ENCODE measurements at regions not wholly inside any gene's neighbourhood (a gene's known extent, or its start where the extent isn't known, plus 50 kb on each side); places are given as distances from the start of the nearest gene placed in this dataset.

- H3K27me3 ChIP-seq (ENCODE audit: control insufficient read depth in 2 of 2, insufficient read depth in 2 of 2, low read length in 2 of 2): no peaks in the 10 kb centered on the region
- FAIRE-seq (no peak), DNase-seq (ENCODE audit: low read depth, low spot score) (no peak)
- intact Hi-C loops (cut with micrococcal nuclease) (no loop called here), dilution Hi-C loops (cut with MboI; ENCODE audit: extremely low pct_ligation_motif_present, low sequenced_read_pairs) (no loop called here)
- no peak overlapping the region for H3K27ac ChIP-seq (ENCODE audit: insufficient read depth, low read depth, low read length)
- peaks cover 3% of the 10 kb centered on the region for H3K9me3 ChIP-seq (replicated peaks; ENCODE audit: control insufficient read depth, insufficient read depth, low read length)
- no peaks in the 10 kb centered on the region for H4K20me1 ChIP-seq (replicated peaks; ENCODE audit: control insufficient read depth, extremely low read depth, insufficient read depth, low read length)
- ChIA-PET POLR2A (no interaction called here), CTCF (no interaction called here)
- no peaks in the 10 kb centered on the region for H3K36me3 ChIP-seq (ENCODE audit: control insufficient read depth in 2 of 2, extremely low read depth in 1 of 2, insufficient read depth in 2 of 2, low read length in 2 of 2)
- no peaks in the 10 kb centered on the region for H3K9me1 ChIP-seq (replicated peaks; ENCODE audit: control insufficient read depth, extremely low read depth, insufficient read depth, low read length)
- TF ChIP-seq FOS (IDR thresholded peaks at IDR 0.05; ENCODE audit: borderline replicate concordance, insufficient read depth, low read length) (no peak), GATA2 (IDR thresholded peaks at IDR 0.05; ENCODE audit: insufficient read depth, insufficient read length, low read depth, low read length) (no peak), POLR2AphosphoS5 (IDR thresholded peaks at IDR 0.05; ENCODE audit: insufficient read depth, low read depth, low read length) (no peak), POLR2A (IDR thresholded peaks at IDR 0.05; ENCODE audit: low read depth, low read length) (no peak), MYC (IDR thresholded peaks at IDR 0.05; ENCODE audit: low read depth, low read length) (no peak)
- H3K9ac ChIP-seq (replicated peaks; ENCODE audit: extremely low read depth, insufficient read depth, low read length): no peak overlapping the region
- no peaks in the 10 kb centered on the region for H3K79me2 ChIP-seq (ENCODE audit: control insufficient read depth, insufficient read depth, low read length)
- no peak overlapping the region for H3K4me2 ChIP-seq (ENCODE audit: insufficient read depth, low read length)
- H2AFZ ChIP-seq (ENCODE audit: low read depth, low read length): no peak overlapping the region
- H3K4me3 ChIP-seq (replicated peaks in 1 of 3; ENCODE audit: insufficient read depth in 1 of 3, low read depth in 1 of 3, low read length in 3 of 3): no peak overlapping the region
- BruUV-seq (replicated peaks): no TSS peak
- H3K4me1 ChIP-seq (ENCODE audit: control insufficient read depth, extremely low read depth, insufficient read depth, low read length): no peaks in the 10 kb centered on the region
Measured at GRCh38 chr4:170589597-170590191, 499.9 kb upstream of the AADAT start.

- dilution Hi-C loops (cut with MboI; ENCODE audit: extremely low pct_ligation_motif_present, low sequenced_read_pairs) (no loop called here), intact Hi-C loops (cut with micrococcal nuclease) (no loop called here)
- Histone ChIP-seq H2AFZ (ENCODE audit: low read depth, low read length) (no peak overlapping the region), H3K4me3 (replicated peaks in 1 of 3; ENCODE audit: insufficient read depth in 1 of 3, low read depth in 1 of 3, low read length in 3 of 3) (no peak overlapping the region), H3K4me1 (ENCODE audit: control insufficient read depth, extremely low read depth, insufficient read depth, low read length) (no peaks in the 10 kb centered on the region), H4K20me1 (replicated peaks; ENCODE audit: control insufficient read depth, extremely low read depth, insufficient read depth, low read length) (no peaks in the 10 kb centered on the region), H3K9me3 (replicated peaks; ENCODE audit: control insufficient read depth, insufficient read depth, low read length) (no peaks in the 10 kb centered on the region), H3K27me3 (ENCODE audit: control insufficient read depth in 2 of 2, insufficient read depth in 2 of 2, low read length in 2 of 2) (no peaks in the 10 kb centered on the region), H3K36me3 (ENCODE audit: control insufficient read depth in 2 of 2, extremely low read depth in 1 of 2, insufficient read depth in 2 of 2, low read length in 2 of 2) (no peaks in the 10 kb centered on the region), H3K9me1 (replicated peaks; ENCODE audit: control insufficient read depth, extremely low read depth, insufficient read depth, low read length) (no peaks in the 10 kb centered on the region), H3K79me2 (ENCODE audit: control insufficient read depth, insufficient read depth, low read length) (no peaks in the 10 kb centered on the region), H3K27ac (ENCODE audit: insufficient read depth, low read depth, low read length) (no peak overlapping the region), H3K4me2 (ENCODE audit: insufficient read depth, low read length) (no peak overlapping the region), H3K9ac (replicated peaks; ENCODE audit: extremely low read depth, insufficient read depth, low read length) (no peak overlapping the region)
- CTCF ChIA-PET: no interaction called here
- FAIRE-seq: no peak
- TF ChIP-seq EZH2 (IDR thresholded peaks at IDR 0.05; ENCODE audit: borderline replicate concordance, low read depth, low read length, severe bottlenecking) (no peak), FOS (IDR thresholded peaks at IDR 0.05; ENCODE audit: borderline replicate concordance, insufficient read depth, low read length) (no peak), POLR2A (IDR thresholded peaks at IDR 0.05; ENCODE audit: low read depth, low read length) (no peak), POLR2AphosphoS5 (IDR thresholded peaks at IDR 0.05; ENCODE audit: insufficient read depth, low read depth, low read length) (no peak), JUN (IDR thresholded peaks at IDR 0.05; ENCODE audit: borderline replicate concordance, insufficient read depth, insufficient read length, low read depth) (no peak), GATA2 (IDR thresholded peaks at IDR 0.05; ENCODE audit: insufficient read depth, insufficient read length, low read depth, low read length) (no peak), MYC (IDR thresholded peaks at IDR 0.05; ENCODE audit: low read depth, low read length) (no peak), CTCF (IDR thresholded peaks at IDR 0.05; ENCODE audit: extremely low read depth in 1 of 2, insufficient read depth in 1 of 2, low read depth in 1 of 2, low read length in 2 of 2) (no peak), MAX (IDR thresholded peaks at IDR 0.05; ENCODE audit: insufficient read depth, insufficient read length) (no peak)
- DNase-seq (ENCODE audit: low read depth, low spot score): no peak
- no TSS peak for BruUV-seq (replicated peaks)
- POLR2A ChIA-PET: no interaction called here
Measured at GRCh38 chr4:170581969-170582368, 492.2 kb upstream of the AADAT start.
